T-helper 9 cell (primary cell): ENCODE measurements at regions not wholly inside any gene's neighbourhood (a gene's known extent, or its start where the extent isn't known, plus 50 kb on each side); places are given as distances from the start of the nearest gene placed in this dataset.

ENCODE experiments used
- DNase-seq: peaks from one replicate; pipeline ENCODE4 v3.0.0-alpha.2; 2020

- no peak for DNase-seq
Observed at GRCh38 chr11:123302751-123303195, 107.7 kb upstream of the CLMP start.

- peak; percentile 57 for DNase-seq
Observed at GRCh38 chr11:123301696-123302400, 106.8 kb upstream of the CLMP start.

GRCh38 chr11:123301013-123301591, 106.1 kb upstream of the CLMP start:
- no peak for DNase-seq

- DNase-seq = no peak
Observed at GRCh38 chr11:123299721-123300120, 104.7 kb upstream of the CLMP start.

GRCh38 chr11:123298488-123299447, 103.7 kb upstream of the CLMP start:
- DNase-seq = no peak

- no peak for DNase-seq
Observed at GRCh38 chr11:123292647-123293046, 97.6 kb upstream of the CLMP start.

- DNase-seq = no peak
Observed at GRCh38 chr11:123291201-123291869, 96.3 kb upstream of the CLMP start.

- DNase-seq = no peak
Observed at GRCh38 chr11:123286761-123287160, 91.7 kb upstream of the CLMP start.

- no peak for DNase-seq
Observed at GRCh38 chr11:123286255-123286654, 91.2 kb upstream of the CLMP start.

- no peak for DNase-seq
Observed at GRCh38 chr11:123284454-123284853, 89.4 kb upstream of the CLMP start.

GRCh38 chr11:123282597-123282996, 87.5 kb upstream of the CLMP start:
- no peak for DNase-seq

- DNase-seq = no peak
Observed at GRCh38 chr11:123273616-123274015, 78.6 kb upstream of the CLMP start.

- no peak for DNase-seq
Observed at GRCh38 chr11:123272565-123272964, 77.5 kb upstream of the CLMP start.

- DNase-seq = no peak
Observed at GRCh38 chr11:123268156-123268555, 73.1 kb upstream of the CLMP start.

- DNase-seq = no peak
Observed at GRCh38 chr11:123265951-123266350, 70.9 kb upstream of the CLMP start.

- DNase-seq = no peak
Observed at GRCh38 chr11:123264431-123264780, 69.4 kb upstream of the CLMP start.

- peak; percentile 47 for DNase-seq
Observed at GRCh38 chr11:123261345-123262106, 66.5 kb upstream of the CLMP start.

- no peak for DNase-seq
Observed at GRCh38 chr11:123260511-123261211, 65.6 kb upstream of the CLMP start.

GRCh38 chr11:123258877-123259276, 63.8 kb upstream of the CLMP start:
- no peak for DNase-seq

GRCh38 chr11:123257370-123257769, 62.3 kb upstream of the CLMP start:
- DNase-seq = no peak

GRCh38 chr11:123255909-123256308, 60.9 kb upstream of the CLMP start:
- no peak for DNase-seq

GRCh38 chr11:123254357-123254756, 59.3 kb upstream of the CLMP start:
- DNase-seq = no peak
